A673 (cell line): ENCODE measurements at regions not wholly inside any gene's neighbourhood (a gene's known extent, or its start where the extent isn't known, plus 50 kb on each side); places are given as distances from the start of the nearest gene placed in this dataset.

Experiments
- BruUV-seq: library from RNA; stranded (reverse); fragments of 400-500 nt; replicated peaks from 2 replicates; lab custom pipeline; 2021; lab: Mats Ljungman, UMichigan
- CTCF ChIA-PET: fragments of 300-600 bp; sonication (Branson Sonifier 250); formaldehyde crosslinking; loops from one replicate; lab custom pipeline; 2022; ENCODE audit warnings: antibody characterized with exemption; lab: Charles Lee
- POLR2A ChIA-PET: fragments of 300-600 bp; sonication (Branson Sonifier 250); formaldehyde crosslinking; loops from one replicate; lab custom pipeline; 2022; ENCODE audit warnings: antibody characterized with exemption; ENCODE audit not compliant: low non-redundant PET; lab: Charles Lee
- DNase-seq: peaks from one replicate; pipeline ENCODE4 v3.0.0-alpha.2; 2015; ENCODE audit warnings: low spot score
- H3K27ac ChIP-seq: fragments of 200-600 bp; sonication (generic); 2 replicates; pipeline ENCODE4 v1.5.1; 2016; ENCODE audit warnings: mixed run types, low read depth, mild to moderate bottlenecking, mixed read lengths, antibody characterized with exemption, low read length; ENCODE audit not compliant: poor library complexity, severe bottlenecking
- H3K27me3 ChIP-seq: fragments of 200-600 bp; sonication (generic); replicated peaks from 2 replicates; pipeline ENCODE4 v1.6.1; 2017; ENCODE audit warnings: mixed run types, low read depth, mild to moderate bottlenecking, mixed read lengths, antibody characterized with exemption, low read length; ENCODE audit not compliant: insufficient read depth, poor library complexity
- H3K36me3 ChIP-seq: fragments of 200-600 bp; sonication (generic); 2 replicates; pipeline ENCODE4 v1.6.1; 2016; ENCODE audit warnings: mixed run types, mild to moderate bottlenecking, mixed read lengths, antibody characterized with exemption, low read length; ENCODE audit not compliant: insufficient read depth, poor library complexity, severe bottlenecking
- H3K4me1 ChIP-seq: fragments of 200-600 bp; sonication (generic); 2 replicates; pipeline ENCODE4 v1.6.1; 2017; ENCODE audit warnings: mixed run types, mild to moderate bottlenecking, mixed read lengths, antibody characterized with exemption, low read length; ENCODE audit not compliant: insufficient read depth, poor library complexity, severe bottlenecking
- H3K4me3 ChIP-seq: fragments of 200-600 bp; sonication (generic); 2 replicates; pipeline ENCODE4 v1.5.1; 2016; ENCODE audit warnings: low read depth, mixed run types, mild to moderate bottlenecking, mixed read lengths, low read length; ENCODE audit not compliant: poor library complexity, severe bottlenecking
- H3K9me3 ChIP-seq: fragments of 200-600 bp; sonication (generic); 2 replicates; pipeline ENCODE4 v1.6.1; 2016; ENCODE audit warnings: mixed run types, low read depth, mild to moderate bottlenecking, mixed read lengths, antibody characterized with exemption, low read length; ENCODE audit not compliant: poor library complexity, severe bottlenecking
- EZH2 ChIP-seq: fragments of 200-600 bp; sonication (generic); IDR thresholded peaks from 2 replicates; pipeline ENCODE4 v1.6.1; 2017; ENCODE audit warnings: borderline replicate concordance, low read depth, mild to moderate bottlenecking, mixed read lengths, antibody characterized with exemption, low read length; ENCODE audit not compliant: poor library complexity, severe bottlenecking
- intact Hi-C: fragments of 100-400 bp; cut with micrococcal nuclease; formaldehyde crosslinking; loops from one replicate; pipeline ENCODE4 v1.10.0; 2022; ENCODE audit not compliant: unreplicated experiment
- TF ChIP-seq, protein P1 (sequence below): fragments of 300-800, 200-600 bp; sonication (generic); conservative IDR thresholded peaks from 2 replicates; pipeline ENCODE4 v1.5.1; 2017; ENCODE audit warnings: low read depth, mild to moderate bottlenecking, antibody characterized with exemption, low read length, moderate library complexity, mixed read lengths

DNA sequence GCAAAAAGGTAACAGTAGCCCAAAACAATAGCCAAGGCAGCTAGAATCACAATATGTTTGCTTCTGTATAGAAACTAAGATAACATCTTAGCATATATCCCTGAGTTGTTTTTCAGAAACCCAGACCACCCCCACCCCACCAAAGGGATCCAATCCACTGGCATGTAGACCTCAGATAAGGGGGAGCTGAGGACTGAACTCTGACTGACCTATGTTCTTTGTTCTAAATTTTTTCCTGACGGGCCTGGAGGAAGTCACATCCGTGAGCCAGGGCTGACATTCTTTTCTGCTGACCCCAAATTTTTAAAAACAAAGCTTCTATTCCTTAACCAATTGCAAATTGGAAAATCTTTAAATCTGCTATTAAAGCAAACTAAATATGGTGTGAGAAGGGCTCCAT is 493.9 kb upstream of the IGFBP3 start:
- ChIA-PET POLR2A (no interaction called here), CTCF (no interaction called here)
- intact Hi-C loops = no loop called here
- DNase-seq = no peak
- H3K4me1 ChIP-seq = no peaks in the 10 kb centered on the region
- TF ChIP-seq EZH2 = no peak
- TF ChIP-seq, protein P1, sequence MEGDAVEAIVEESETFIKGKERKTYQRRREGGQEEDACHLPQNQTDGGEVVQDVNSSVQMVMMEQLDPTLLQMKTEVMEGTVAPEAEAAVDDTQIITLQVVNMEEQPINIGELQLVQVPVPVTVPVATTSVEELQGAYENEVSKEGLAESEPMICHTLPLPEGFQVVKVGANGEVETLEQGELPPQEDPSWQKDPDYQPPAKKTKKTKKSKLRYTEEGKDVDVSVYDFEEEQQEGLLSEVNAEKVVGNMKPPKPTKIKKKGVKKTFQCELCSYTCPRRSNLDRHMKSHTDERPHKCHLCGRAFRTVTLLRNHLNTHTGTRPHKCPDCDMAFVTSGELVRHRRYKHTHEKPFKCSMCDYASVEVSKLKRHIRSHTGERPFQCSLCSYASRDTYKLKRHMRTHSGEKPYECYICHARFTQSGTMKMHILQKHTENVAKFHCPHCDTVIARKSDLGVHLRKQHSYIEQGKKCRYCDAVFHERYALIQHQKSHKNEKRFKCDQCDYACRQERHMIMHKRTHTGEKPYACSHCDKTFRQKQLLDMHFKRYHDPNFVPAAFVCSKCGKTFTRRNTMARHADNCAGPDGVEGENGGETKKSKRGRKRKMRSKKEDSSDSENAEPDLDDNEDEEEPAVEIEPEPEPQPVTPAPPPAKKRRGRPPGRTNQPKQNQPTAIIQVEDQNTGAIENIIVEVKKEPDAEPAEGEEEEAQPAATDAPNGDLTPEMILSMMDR = no peak
- H3K36me3 ChIP-seq = no peaks in the 10 kb centered on the region
- no peak overlapping the region for H3K27ac ChIP-seq
- no TSS peak for BruUV-seq
- no peaks in the 10 kb centered on the region for H3K27me3 ChIP-seq
- H3K4me3 ChIP-seq = no peak overlapping the region
- peaks cover 6% of the 10 kb centered on the region for H3K9me3 ChIP-seq

DNA sequence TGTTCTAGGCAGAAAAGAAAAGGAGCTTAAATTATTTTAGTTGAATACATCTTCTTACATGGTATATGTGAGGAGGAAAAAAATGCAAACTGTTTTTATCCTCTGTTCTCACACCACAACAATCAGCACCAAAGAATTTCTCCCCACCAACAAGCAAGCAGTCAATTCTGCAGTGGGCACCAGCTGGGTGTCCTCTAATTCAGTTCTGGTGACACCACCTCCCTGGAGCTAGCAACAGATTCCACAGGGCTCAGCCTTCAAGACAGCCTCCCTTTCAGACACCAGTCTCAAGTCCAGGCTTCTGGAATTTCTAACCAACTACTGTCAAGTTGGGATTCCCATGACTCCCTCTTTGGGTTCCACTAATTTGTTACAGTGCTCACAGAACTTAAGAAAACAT is 490.2 kb upstream of the IGFBP3 start:
- intact Hi-C loops = no loop called here
- TF ChIP-seq, protein P1 = no peak
- no peak for TF ChIP-seq EZH2
- BruUV-seq = no TSS peak
- Histone ChIP-seq H3K27me3 (no peaks in the 10 kb centered on the region), H3K4me1 (no peaks in the 10 kb centered on the region), H3K4me3 (no peak overlapping the region), H3K36me3 (no peaks in the 10 kb centered on the region), H3K27ac (no peak overlapping the region), H3K9me3 (peaks cover 12% of the 10 kb centered on the region)
- CTCF ChIA-PET = no interaction called here
- DNase-seq = no peak
- POLR2A ChIA-PET = no interaction called here

DNA sequence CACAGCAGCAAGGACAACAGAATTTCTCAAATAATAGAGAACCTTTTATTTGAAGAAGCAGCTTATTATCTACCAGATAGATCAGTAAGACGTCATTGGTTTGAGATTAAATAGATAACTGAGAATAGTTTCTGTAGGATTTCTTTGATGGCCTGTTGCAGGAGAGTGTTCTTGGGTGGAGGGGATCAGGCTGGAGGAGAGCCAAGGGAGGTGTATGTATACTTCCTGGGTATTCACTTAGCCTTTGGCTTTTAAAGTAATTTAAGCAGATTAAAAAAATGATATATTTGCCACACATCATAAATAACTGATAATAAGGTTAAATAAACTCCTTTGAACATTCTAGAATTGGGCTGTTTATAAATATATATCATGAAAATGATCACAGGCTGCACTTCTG is 486.1 kb upstream of the IGFBP3 start:
- Histone ChIP-seq H3K4me3 (no peak overlapping the region), H3K27ac (no peak overlapping the region), H3K36me3 (no peaks in the 10 kb centered on the region), H3K4me1 (no peaks in the 10 kb centered on the region), H3K9me3 (peaks cover 16% of the 10 kb centered on the region), H3K27me3 (no peaks in the 10 kb centered on the region)
- TF ChIP-seq, protein P1 = no peak
- TF ChIP-seq EZH2 = no peak
- BruUV-seq = no TSS peak
- intact Hi-C loops = no loop called here
- ChIA-PET CTCF (no interaction called here), POLR2A (no interaction called here)
- DNase-seq = no peak
